Progenitor cell of endocrine pancreas (in vitro differentiated cells): ENCODE measurements at regions not wholly inside any gene's neighbourhood (a gene's known extent, or its start where the extent isn't known, plus 50 kb on each side); places are given as distances from the start of the nearest gene placed in this dataset.
"Not testable (repeated sequence)": the region's sequence is repeated elsewhere in the genome, so short reads cannot be mapped to it uniquely, and the experiment has no call there.

ENCODE experiments used
- DNase-seq: peaks from one replicate; pipeline ENCODE4 v3.0.0; 2021; ENCODE audit warnings: low spot score; ENCODE audit not compliant: unreplicated experiment
- H3K27ac Mint-ChIP-seq: 2 replicates; pipeline ENCODE4 v1.8.0; 2021; ENCODE audit warnings: mild to moderate bottlenecking, moderate library complexity, mixed read lengths
- H3K27me3 Mint-ChIP-seq: 2 replicates; pipeline ENCODE4 v1.8.0; 2021; ENCODE audit warnings: mixed read lengths
- H3K36me3 Mint-ChIP-seq: 2 replicates; pipeline ENCODE4 v1.8.0; 2022; ENCODE audit warnings: mixed read lengths; ENCODE audit not compliant: insufficient read depth
- H3K4me1 Mint-ChIP-seq: 2 replicates; pipeline ENCODE4 v1.8.0; 2021; ENCODE audit warnings: low read depth, mixed read lengths
- H3K4me3 Mint-ChIP-seq: 2 replicates; pipeline ENCODE4 v1.8.0; 2021; ENCODE audit warnings: low read depth, mild to moderate bottlenecking, moderate library complexity, mixed read lengths
- H3K9me3 Mint-ChIP-seq: 2 replicates; pipeline ENCODE4 v1.8.0; 2021; ENCODE audit warnings: low read depth, mixed read lengths
- CTCF ChIP-seq: fragments of 200-600 bp; sonication (generic); IDR thresholded peaks from one replicate; pipeline ENCODE4 v1.5.0; 2021; ENCODE audit warnings: antibody characterized with exemption, mild to moderate bottlenecking; ENCODE audit not compliant: unreplicated experiment

DNA sequence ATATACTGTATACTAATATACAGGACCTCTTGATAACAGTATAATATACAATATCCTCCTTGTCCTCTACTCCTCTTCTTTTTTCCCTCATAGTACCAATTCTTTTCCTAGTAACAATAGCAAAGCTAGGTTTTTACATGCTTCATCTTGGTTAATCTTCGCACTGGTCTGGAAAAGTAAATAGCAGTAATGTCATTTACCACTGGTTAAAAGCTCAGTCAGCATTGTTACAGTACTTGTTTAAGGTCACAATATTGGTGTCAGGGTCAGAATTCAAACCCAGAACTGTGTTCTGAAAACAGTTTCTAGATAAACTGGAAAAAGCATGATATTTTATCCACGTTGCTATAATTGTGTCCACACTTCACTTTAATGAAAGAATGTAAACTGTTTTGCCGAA, 692.4 kb upstream of the CDH6 start:
- H3K4me3 Mint-ChIP-seq = no peak overlapping the region
- H3K9me3 Mint-ChIP-seq = peaks cover 22% of the 10 kb centered on the region
- no peaks in the 10 kb centered on the region for H3K27me3 Mint-ChIP-seq
- no peak for TF ChIP-seq CTCF
- DNase-seq = no peak
- H3K4me1 Mint-ChIP-seq = peaks cover 37% of the 10 kb centered on the region
- no peak overlapping the region for H3K27ac Mint-ChIP-seq
- peaks cover 3% of the 10 kb centered on the region for H3K36me3 Mint-ChIP-seq

- H3K36me3 Mint-ChIP-seq = peaks cover 3% of the 10 kb centered on the region
- H3K4me3 Mint-ChIP-seq = no peak overlapping the region
- no peaks in the 10 kb centered on the region for H3K27me3 Mint-ChIP-seq
- no peak overlapping the region for H3K27ac Mint-ChIP-seq
- DNase-seq = no peak
- no peak for TF ChIP-seq CTCF
- H3K9me3 Mint-ChIP-seq = peaks cover 22% of the 10 kb centered on the region
- H3K4me1 Mint-ChIP-seq = peaks cover 36% of the 10 kb centered on the region
Measured at GRCh38 chr5:30500513-30500912, 693.0 kb upstream of the CDH6 start.

DNA sequence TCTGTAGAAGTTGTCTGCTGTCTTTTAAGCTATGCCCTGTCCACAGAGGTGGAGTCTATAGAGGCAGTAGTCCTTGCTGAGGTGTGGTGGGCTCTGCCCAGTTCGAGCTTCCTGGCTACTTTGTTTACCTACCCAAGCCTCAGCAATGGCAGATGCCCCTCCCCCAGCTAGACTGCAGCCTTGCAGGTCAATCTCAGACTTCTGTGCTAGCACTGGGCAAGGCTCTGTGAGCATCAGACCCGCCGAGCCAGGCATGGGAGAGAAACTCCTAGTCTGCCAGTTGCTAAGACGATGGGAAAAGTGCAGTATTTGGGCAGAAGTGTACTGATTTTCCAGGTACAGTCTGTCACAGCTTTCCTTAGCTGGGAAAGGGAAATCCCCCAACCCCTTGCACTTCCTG, 694.1 kb upstream of the CDH6 start:
- Mint-ChIP-seq H3K4me3 (no peak overlapping the region), H3K36me3 (peaks cover 3% of the 10 kb centered on the region), H3K27ac (no peak overlapping the region), H3K9me3 (peaks cover 22% of the 10 kb centered on the region), H3K27me3 (no peaks in the 10 kb centered on the region), H3K4me1 (peaks cover 27% of the 10 kb centered on the region)
- no peak for DNase-seq
- TF ChIP-seq CTCF = no peak

- Mint-ChIP-seq H3K4me3 (no peak overlapping the region), H3K27me3 (no peaks in the 10 kb centered on the region), H3K9me3 (peaks cover 20% of the 10 kb centered on the region), H3K36me3 (peaks cover 3% of the 10 kb centered on the region), H3K4me1 (peaks cover 25% of the 10 kb centered on the region), H3K27ac (no peak overlapping the region)
- TF ChIP-seq CTCF = no peak
- DNase-seq = no peak
Measured at GRCh38 chr5:30498972-30499371, 694.5 kb upstream of the CDH6 start.

DNA sequence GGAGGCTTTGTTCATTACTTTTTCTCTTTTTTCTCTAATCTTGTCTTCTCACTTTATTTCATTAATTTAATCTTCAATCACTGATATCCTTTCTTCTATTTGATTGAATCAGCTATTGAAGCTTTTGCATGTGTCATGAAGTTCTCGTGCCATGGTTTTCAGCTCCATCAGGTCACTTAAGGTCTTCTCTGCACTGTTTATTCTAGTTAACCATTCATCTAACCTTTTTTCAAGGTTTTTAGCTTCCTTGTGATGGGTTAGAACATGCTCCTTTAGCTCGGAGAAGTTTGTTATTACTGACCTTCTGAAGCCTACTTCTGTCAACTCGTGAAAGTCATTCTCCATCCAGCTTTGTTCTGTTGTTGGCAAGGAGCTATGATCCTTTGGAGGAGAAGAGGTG, 695.0 kb upstream of the CDH6 start:
- Mint-ChIP-seq H3K4me1 (peaks cover 22% of the 10 kb centered on the region), H3K9me3 (peaks cover 18% of the 10 kb centered on the region)
- H3K27ac Mint-ChIP-seq, H3K27me3 Mint-ChIP-seq, H3K36me3 Mint-ChIP-seq, DNase-seq, H3K4me3 Mint-ChIP-seq: not testable (repeated sequence)

- peaks cover 11% of the 10 kb centered on the region for H3K4me1 Mint-ChIP-seq
- not testable (repeated sequence) for H3K4me3 Mint-ChIP-seq, H3K27me3 Mint-ChIP-seq, H3K36me3 Mint-ChIP-seq, DNase-seq, H3K27ac Mint-ChIP-seq
- peaks cover 15% of the 10 kb centered on the region for H3K9me3 Mint-ChIP-seq
Measured at GRCh38 chr5:30494113-30494512, 699.4 kb upstream of the CDH6 start.
